ENCODE measurements at regions not wholly inside any gene's neighbourhood (a gene's known extent, or its start where the extent isn't known, plus 50 kb on each side); places are given as distances from the start of the nearest gene placed in this dataset.
"Not testable (repeated sequence)": the region's sequence is repeated elsewhere in the genome, so short reads cannot be mapped to it uniquely, and the experiment has no call there.

DNA sequence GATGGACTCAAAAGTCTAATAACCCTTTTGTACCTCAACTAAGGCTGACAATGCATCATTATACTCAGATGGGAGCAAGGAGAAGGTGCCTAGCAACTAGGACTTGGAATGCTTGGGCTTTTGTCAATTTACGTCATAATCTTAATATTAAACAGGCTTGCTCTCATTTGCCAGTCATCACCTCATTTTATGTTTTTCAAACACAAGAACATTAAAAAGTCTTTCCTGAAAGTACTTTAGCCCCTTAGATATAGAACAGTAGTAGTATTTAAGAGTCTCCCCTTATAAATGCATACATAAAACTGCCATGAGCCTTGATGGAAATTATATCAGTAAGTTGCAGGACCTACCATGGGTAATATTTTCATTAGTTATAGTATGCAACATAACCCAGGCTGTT lies 150.7 kb upstream of the INTU start:
- H3K36me3 ChIP-seq = no peaks in the 10 kb centered on the region
- no peak overlapping the region for H3K4me3 ChIP-seq (ENCODE audit: low read depth, low read length)
- H3K9me3 ChIP-seq (ENCODE audit: severe bottlenecking) = no peaks in the 10 kb centered on the region
- no peak overlapping the region for H3K27ac ChIP-seq
- DNase-seq = no peak
- no peak for TF ChIP-seq CTCF (IDR thresholded peaks at IDR 0.05; ENCODE audit: low read depth, low read length)
- H3K27me3 ChIP-seq (ENCODE audit: insufficient read depth, low read depth, severe bottlenecking) = no peaks in the 10 kb centered on the region

- H3K27ac ChIP-seq = no peak overlapping the region
- H3K4me3 ChIP-seq (ENCODE audit: low read depth, low read length) = no peak overlapping the region
- no peaks in the 10 kb centered on the region for H3K9me3 ChIP-seq (ENCODE audit: severe bottlenecking)
- H3K36me3 ChIP-seq = no peaks in the 10 kb centered on the region
- no peak for DNase-seq
- H3K27me3 ChIP-seq (ENCODE audit: insufficient read depth, low read depth, severe bottlenecking) = no peaks in the 10 kb centered on the region
- no peak for TF ChIP-seq CTCF (IDR thresholded peaks at IDR 0.05; ENCODE audit: low read depth, low read length)
Observed at GRCh38 chr4:127484117-127484516, 148.6 kb upstream of the INTU start.

DNA sequence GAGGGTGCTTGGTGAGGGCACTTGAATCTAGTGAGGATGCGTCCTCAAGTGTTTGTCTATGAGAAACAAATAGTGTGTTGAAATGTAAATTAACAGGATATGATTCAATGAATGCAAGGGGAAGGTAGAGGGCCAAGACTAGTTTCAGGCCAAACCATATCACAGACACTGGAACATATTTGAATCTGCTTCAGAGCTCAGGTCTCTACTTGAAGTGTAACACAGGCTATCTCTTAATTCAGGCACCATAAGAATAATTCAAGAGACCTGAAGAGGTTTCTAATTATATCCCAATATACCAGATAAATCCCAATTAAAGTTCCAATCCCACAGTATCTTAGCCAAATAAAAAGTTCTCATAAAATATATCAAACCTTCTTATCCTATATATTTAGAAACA lies 146.5 kb upstream of the INTU start:
- no peak for DNase-seq
- Histone ChIP-seq H3K4me3 (ENCODE audit: low read depth, low read length) (no peak overlapping the region), H3K36me3 (no peaks in the 10 kb centered on the region), H3K27me3 (ENCODE audit: insufficient read depth, low read depth, severe bottlenecking) (no peaks in the 10 kb centered on the region), H3K27ac (no peak overlapping the region), H3K9me3 (ENCODE audit: severe bottlenecking) (no peaks in the 10 kb centered on the region)
- no peak for TF ChIP-seq CTCF (IDR thresholded peaks at IDR 0.05; ENCODE audit: low read depth, low read length)

DNA sequence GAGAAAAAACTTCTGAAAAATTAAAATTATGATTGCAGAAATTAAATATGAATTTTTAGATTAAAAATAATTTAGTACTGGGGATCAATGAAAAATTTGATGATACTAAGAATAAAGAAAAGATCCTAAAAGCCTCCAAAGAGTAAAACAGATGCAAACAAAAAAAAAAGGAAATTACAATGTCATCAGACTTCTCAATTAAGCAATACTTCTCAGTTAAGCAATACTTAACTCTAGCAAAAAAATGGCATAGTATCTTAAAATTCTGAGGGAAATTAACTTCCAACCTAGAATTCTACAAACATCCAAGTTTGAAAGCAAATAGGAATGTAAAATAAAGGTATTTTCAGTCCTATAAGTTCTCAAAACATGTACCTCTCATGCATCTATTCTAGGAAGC lies 141.2 kb upstream of the INTU start:
- Histone ChIP-seq H3K4me3 (ENCODE audit: low read depth, low read length) (no peak overlapping the region), H3K36me3 (no peaks in the 10 kb centered on the region), H3K27me3 (ENCODE audit: insufficient read depth, low read depth, severe bottlenecking) (no peaks in the 10 kb centered on the region), H3K9me3 (ENCODE audit: severe bottlenecking) (no peaks in the 10 kb centered on the region), H3K27ac (no peak overlapping the region)
- DNase-seq = no peak
- no peak for TF ChIP-seq CTCF (IDR thresholded peaks at IDR 0.05; ENCODE audit: low read depth, low read length)

- not testable (repeated sequence) for H3K36me3 ChIP-seq; H3K9me3 ChIP-seq (ENCODE audit: severe bottlenecking); DNase-seq; H3K27me3 ChIP-seq (ENCODE audit: insufficient read depth, low read depth, severe bottlenecking); H3K4me3 ChIP-seq (ENCODE audit: low read depth, low read length); H3K27ac ChIP-seq
Observed at GRCh38 chr4:127496875-127497274, 135.9 kb upstream of the INTU start.

- no peak for TF ChIP-seq CTCF (IDR thresholded peaks at IDR 0.05; ENCODE audit: low read depth, low read length)
- H3K27ac ChIP-seq = no peak overlapping the region
- no peaks in the 10 kb centered on the region for H3K27me3 ChIP-seq (ENCODE audit: insufficient read depth, low read depth, severe bottlenecking)
- no peaks in the 10 kb centered on the region for H3K36me3 ChIP-seq
- no peak overlapping the region for H3K4me3 ChIP-seq (ENCODE audit: low read depth, low read length)
- no peaks in the 10 kb centered on the region for H3K9me3 ChIP-seq (ENCODE audit: severe bottlenecking)
- DNase-seq = no peak
Observed at GRCh38 chr4:127498366-127498765, 134.4 kb upstream of the INTU start.
